HepG2 (cell line): ENCODE measurements at regions not wholly inside any gene's neighbourhood (a gene's known extent, or its start where the extent isn't known, plus 50 kb on each side); places are given as distances from the start of the nearest gene placed in this dataset.

Experiments
- ASH2L ChIP-seq: fragments of 300-600, 200-600 bp; sonication (generic); IDR thresholded peaks from 2 replicates; pipeline ENCODE4 v1.7.0; 2017; ENCODE audit warnings: low read depth, mild to moderate bottlenecking, moderate library complexity, mixed read lengths, low read length; ENCODE audit not compliant: insufficient read length
- DNMT1 ChIP-seq: sonication (generic); formaldehyde crosslinking; IDR thresholded peaks from 2 replicates; pipeline ENCODE4 v1.5.1; 2020; ENCODE audit warnings: mild to moderate bottlenecking, missing genetic modification reagents
- DPF2 ChIP-seq: sonication (generic); formaldehyde crosslinking; IDR thresholded peaks from 2 replicates; pipeline ENCODE4 v1.4.0; 2020; ENCODE audit warnings: mild to moderate bottlenecking, low read depth, missing genetic modification reagents, borderline replicate concordance
- DRAP1 ChIP-seq: IDR thresholded peaks from 2 replicates; pipeline ENCODE4 v1.6.1; 2016; ENCODE audit warnings: missing genetic modification reagents, missing compliant biosample characterization
- GMEB2 ChIP-seq: IDR thresholded peaks from 2 replicates; pipeline ENCODE4 v1.6.1; 2016; ENCODE audit warnings: missing biosample characterization, missing genetic modification reagents, low read depth
- MEF2D ChIP-seq: sonication (generic); formaldehyde crosslinking; IDR thresholded peaks from 2 replicates; pipeline ENCODE4 v1.5.1; 2020; ENCODE audit warnings: mild to moderate bottlenecking, missing genetic modification reagents
- MLX ChIP-seq: IDR thresholded peaks from 2 replicates; pipeline ENCODE4 v1.6.1; 2016
- NKX3-1 ChIP-seq: sonication (generic); formaldehyde crosslinking; IDR thresholded peaks from 2 replicates; pipeline ENCODE4 v1.5.0; 2020; ENCODE audit warnings: missing genetic modification reagents
- NR2C2 ChIP-seq: sonication (generic); formaldehyde crosslinking; IDR thresholded peaks from 2 replicates; pipeline ENCODE4 v1.4.0; 2020; ENCODE audit warnings: missing genetic modification reagents, mild to moderate bottlenecking, moderate library complexity, borderline replicate concordance
- RXRA ChIP-seq: sonication (generic); formaldehyde crosslinking; IDR thresholded peaks from 2 replicates; pipeline ENCODE4 v1.5.1; 2020; ENCODE audit warnings: missing genetic modification reagents
- SIX1 ChIP-seq: sonication (generic); formaldehyde crosslinking; IDR thresholded peaks from 2 replicates; pipeline ENCODE4 v1.4.0; 2020; ENCODE audit warnings: missing genetic modification reagents, borderline replicate concordance
- TMF1 ChIP-seq: sonication (generic); formaldehyde crosslinking; IDR thresholded peaks from 2 replicates; pipeline ENCODE4 v1.8.1; 2022; ENCODE audit warnings: low read depth, missing genetic modification reagents
- TP53 ChIP-seq: sonication (generic); formaldehyde crosslinking; conservative IDR thresholded peaks from 2 replicates; pipeline ENCODE4 v1.4.0; 2020; ENCODE audit warnings: missing genetic modification reagents
- UBTF ChIP-seq: sonication (generic); formaldehyde crosslinking; IDR thresholded peaks from 2 replicates; pipeline ENCODE4 v1.4.0; 2020; ENCODE audit warnings: mild to moderate bottlenecking, missing genetic modification reagents
- ZNF17 ChIP-seq: sonication (generic); formaldehyde crosslinking; IDR thresholded peaks from 2 replicates; pipeline ENCODE4 v1.5.0; 2020; ENCODE audit warnings: mild to moderate bottlenecking, missing genetic modification reagents
- ZNF263 ChIP-seq: sonication (generic); formaldehyde crosslinking; IDR thresholded peaks from 2 replicates; pipeline ENCODE4 v1.4.0; 2020; ENCODE audit warnings: missing genetic modification reagents
- ZNF501 ChIP-seq: sonication (generic); formaldehyde crosslinking; IDR thresholded peaks from 2 replicates; pipeline ENCODE4 v1.5.1; 2020; ENCODE audit warnings: mild to moderate bottlenecking, moderate library complexity, missing genetic modification reagents
- ZNF503 ChIP-seq: sonication (generic); formaldehyde crosslinking; IDR thresholded peaks from 2 replicates; pipeline ENCODE4 v1.4.0; 2020; ENCODE audit warnings: missing genetic modification reagents
- ZNF513 ChIP-seq: sonication (generic); formaldehyde crosslinking; conservative IDR thresholded peaks from 2 replicates; pipeline ENCODE4 v1.5.0; 2020; ENCODE audit warnings: missing genetic modification reagents
- ZNF589 ChIP-seq: sonication (generic); formaldehyde crosslinking; conservative IDR thresholded peaks from 2 replicates; pipeline ENCODE4 v1.8.0; 2022; ENCODE audit warnings: mild to moderate bottlenecking, moderate library complexity, missing genetic modification reagents
- ZNF788 ChIP-seq: sonication (generic); formaldehyde crosslinking; IDR thresholded peaks from 2 replicates; pipeline ENCODE4 v1.5.0; 2020; ENCODE audit warnings: mild to moderate bottlenecking, missing genetic modification reagents, borderline replicate concordance

- TF ChIP-seq ZNF503 (peak; percentile 55), MLX (CRISPR knock-in tag) (peak; percentile 77; the same call in 1 of the 2 replicates), ZNF17 (CRISPR knock-in tag) (no peak), SIX1 (CRISPR knock-in tag) (peak; percentile 64; the same call in 1 of the 2 replicates), DPF2 (CRISPR knock-in tag) (peak; percentile 95; the same call in 1 of the 2 replicates), GMEB2 (CRISPR knock-in tag) (no peak), ZNF263 (no peak), TMF1 (CRISPR knock-in tag) (no peak), ZNF501 (CRISPR knock-in tag) (0 out of 2 replicates have a peak, but pooled peaks have one; percentile 39), TP53 (no peak), DRAP1 (CRISPR knock-in tag) (peak; percentile 52), DNMT1 (0 out of 2 replicates have a peak, but pooled peaks have one; percentile 32), MEF2D (peak; percentile 67), NR2C2 (peak; percentile 78), ZNF513 (CRISPR knock-in tag) (0 out of 2 replicates have a peak, but pooled peaks have one; percentile 63), ZNF788 (CRISPR knock-in tag) (peak; percentile 56; the same call in 1 of the 2 replicates), ASH2L (peak; percentile 46), RXRA (peak; percentile 84; the same call in 1 of the 2 replicates), ZNF589 (CRISPR knock-in tag) (no peak), NKX3-1 (CRISPR knock-in tag) (peak; percentile 91), UBTF (CRISPR knock-in tag) (no peak)
Measured at GRCh38 chr14:22699801-22700564, 55.8 kb upstream of the OR6J1 start (continued).
